Lower leg skin (tissue), 4 donors: ENCODE measurements at regions not wholly inside any gene's neighbourhood (a gene's known extent, or its start where the extent isn't known, plus 50 kb on each side); places are given as distances from the start of the nearest gene placed in this dataset.
"Not testable (repeated sequence)": the region's sequence is repeated elsewhere in the genome, so short reads cannot be mapped to it uniquely, and the experiment has no call there.

Experiments
- DNase-seq, 2 donors: peaks; one replicate each; pipeline ENCODE4 v3.0.0-alpha.2; 2019; ENCODE audit warnings: low spot score in 2 of 2
- H3K4me3 ChIP-seq: fragments of 200-600 bp; sonication (generic); 2 replicates; pipeline ENCODE4 v1.5.1; 2017; ENCODE audit warnings: mild to moderate bottlenecking, low read depth; ENCODE audit not compliant: poor library complexity, severe bottlenecking
- POLR2A ChIP-seq, 2 donors: fragments of 450-650 bp; IDR thresholded peaks; one replicate each; pipeline ENCODE4 v1.6.1; 2016 to 2017; ENCODE audit warnings: antibody characterized with exemption in 2 of 2, mild to moderate bottlenecking in 1 of 2, moderate library complexity in 1 of 2
- WGBS, 2 donors: methylation state at CpG; one replicate each; pipeline ENCODE4 v1.1.5; 2018; 5-methylcytosine and 5-hydroxymethylcytosine counted together
- intact Hi-C: fragments of 100-400 bp; cut with DNase I; formaldehyde crosslinking; loops from one replicate; pipeline ENCODE4 v1.15.0; 2023; ENCODE audit warnings: low total_unique reads
- TF ChIP-seq, protein P1 (sequence below), 3 donors: fragments of 450-650 bp; IDR thresholded peaks; one replicate each; pipeline ENCODE4 v1.5.1; 2016; ENCODE audit warnings: antibody characterized with exemption in 3 of 3, mild to moderate bottlenecking in 3 of 3, moderate library complexity in 2 of 3

DNA sequence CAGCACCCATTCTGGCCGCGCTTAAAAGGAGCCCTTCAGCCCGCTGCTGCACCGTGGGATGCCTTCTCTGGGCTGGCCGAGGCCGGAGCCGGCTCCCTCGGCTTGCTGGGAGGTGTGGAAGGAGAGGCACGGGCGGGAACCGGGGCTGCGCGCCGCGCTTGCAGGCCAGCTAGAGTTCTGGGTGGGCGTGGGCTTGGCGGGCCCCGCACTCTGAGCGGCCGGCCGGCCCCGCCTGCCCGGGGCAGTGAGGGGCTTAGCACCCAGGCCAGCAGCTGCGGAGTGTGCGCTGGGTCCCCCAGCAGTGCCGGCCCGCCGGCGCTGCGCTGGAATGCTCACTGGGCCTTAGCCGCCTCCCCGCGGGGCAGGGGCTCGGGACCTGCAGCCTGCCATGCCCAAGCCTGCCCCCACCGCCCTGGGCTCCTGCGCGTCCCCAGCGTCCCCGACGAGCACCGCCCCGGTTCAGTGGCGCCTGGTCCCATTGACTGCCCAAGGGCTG, 111.3 kb downstream of the PCDH18 start:
- intact Hi-C loops: no loop called here
- TF ChIP-seq POLR2A (IDR thresholded peaks at IDR 0.05): no peak
- TF ChIP-seq, protein P1, sequence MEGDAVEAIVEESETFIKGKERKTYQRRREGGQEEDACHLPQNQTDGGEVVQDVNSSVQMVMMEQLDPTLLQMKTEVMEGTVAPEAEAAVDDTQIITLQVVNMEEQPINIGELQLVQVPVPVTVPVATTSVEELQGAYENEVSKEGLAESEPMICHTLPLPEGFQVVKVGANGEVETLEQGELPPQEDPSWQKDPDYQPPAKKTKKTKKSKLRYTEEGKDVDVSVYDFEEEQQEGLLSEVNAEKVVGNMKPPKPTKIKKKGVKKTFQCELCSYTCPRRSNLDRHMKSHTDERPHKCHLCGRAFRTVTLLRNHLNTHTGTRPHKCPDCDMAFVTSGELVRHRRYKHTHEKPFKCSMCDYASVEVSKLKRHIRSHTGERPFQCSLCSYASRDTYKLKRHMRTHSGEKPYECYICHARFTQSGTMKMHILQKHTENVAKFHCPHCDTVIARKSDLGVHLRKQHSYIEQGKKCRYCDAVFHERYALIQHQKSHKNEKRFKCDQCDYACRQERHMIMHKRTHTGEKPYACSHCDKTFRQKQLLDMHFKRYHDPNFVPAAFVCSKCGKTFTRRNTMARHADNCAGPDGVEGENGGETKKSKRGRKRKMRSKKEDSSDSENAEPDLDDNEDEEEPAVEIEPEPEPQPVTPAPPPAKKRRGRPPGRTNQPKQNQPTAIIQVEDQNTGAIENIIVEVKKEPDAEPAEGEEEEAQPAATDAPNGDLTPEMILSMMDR (IDR thresholded peaks at IDR 0.05): no peak
- no peak overlapping the region for H3K4me3 ChIP-seq
- WGBS, 2 donors: 96 to 98% methylated on average over 12 to 16 of the region's 43 CpGs
- no peak for DNase-seq

DNA sequence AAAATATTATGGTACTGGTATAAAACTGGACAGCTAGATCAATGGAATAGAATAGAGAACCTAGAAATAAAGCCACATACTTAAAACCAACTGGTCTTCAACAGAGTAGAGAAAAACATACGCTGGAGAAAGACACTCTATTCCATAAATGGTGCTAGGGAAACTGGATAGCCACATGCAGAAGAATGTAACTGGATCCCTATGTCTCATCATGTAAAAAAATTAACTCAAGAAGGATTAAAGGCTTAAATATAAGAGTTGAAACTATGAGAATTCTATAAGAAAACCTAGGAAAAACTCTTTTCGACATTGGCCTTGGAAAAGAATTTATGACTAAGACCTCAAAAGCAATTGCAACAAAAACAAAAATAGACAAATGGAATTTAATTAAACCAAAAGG, 114.6 kb downstream of the PCDH18 start:
- no peak for TF ChIP-seq POLR2A (IDR thresholded peaks at IDR 0.05)
- TF ChIP-seq, protein P1 (IDR thresholded peaks at IDR 0.05): no peak
- 82 to 89% methylated on average over 2 of the region's 2 CpGs for WGBS, 2 donors
- no peak overlapping the region for H3K4me3 ChIP-seq
- intact Hi-C loops: no loop called here
- DNase-seq: no peak

DNA sequence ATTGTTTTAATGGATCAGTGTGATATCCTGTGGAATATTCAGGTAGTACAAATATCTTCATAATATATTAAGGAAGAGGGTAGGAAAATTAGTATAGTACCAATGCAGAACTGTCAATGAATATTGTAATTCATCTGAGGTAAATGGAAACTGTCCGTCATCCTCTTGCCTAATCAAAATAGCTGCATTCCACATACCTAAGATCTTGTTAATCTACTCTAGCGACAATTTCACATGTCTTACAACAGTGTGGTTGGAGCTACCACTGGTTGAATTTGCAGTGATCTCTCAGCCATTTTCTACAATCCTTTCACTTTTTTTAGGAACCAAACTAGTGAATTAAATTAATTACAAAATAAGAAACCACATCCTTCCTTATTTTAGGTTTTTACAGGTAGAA, 117.5 kb downstream of the PCDH18 start:
- intact Hi-C loops: no loop called here
- WGBS, 2 donors: 86 to 93% methylated on average over 2 of the region's 2 CpGs
- TF ChIP-seq, protein P1 (IDR thresholded peaks at IDR 0.05): no peak
- H3K4me3 ChIP-seq: no peak overlapping the region
- DNase-seq: no peak

DNA sequence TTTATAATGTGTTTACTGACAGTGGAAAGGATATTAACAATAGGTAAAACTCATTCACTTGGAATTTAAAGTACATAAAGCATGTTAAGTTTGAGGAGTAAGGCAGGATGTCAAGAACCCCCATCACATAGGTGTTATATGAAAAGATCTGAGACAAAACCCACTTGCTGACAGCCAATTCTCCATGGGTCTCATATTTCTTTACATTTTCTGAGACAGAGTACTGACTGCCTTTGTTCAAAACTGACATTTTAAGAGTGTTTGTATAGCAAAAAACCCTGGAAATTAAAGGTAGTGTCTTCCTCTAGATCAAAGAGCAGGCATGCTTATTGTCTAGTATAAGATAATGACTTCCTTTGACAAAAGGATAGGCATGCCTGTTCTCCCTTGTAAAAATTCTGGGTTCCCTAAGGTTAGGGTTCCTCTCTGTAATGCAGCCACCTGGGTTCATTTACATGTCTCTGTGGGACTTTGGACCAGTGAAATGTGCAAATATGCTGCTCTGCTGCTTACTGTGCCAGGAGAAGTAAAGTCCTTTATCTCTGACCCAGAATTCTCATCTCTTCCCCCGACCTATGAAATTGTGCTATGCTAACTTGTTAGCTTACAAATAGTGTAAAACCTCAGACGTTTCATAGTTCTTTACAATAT, 123.6 kb downstream of the PCDH18 start:
- 69 to 71% methylated on average over 2 of the region's 2 CpGs for WGBS, 2 donors
- TF ChIP-seq, protein P1 (IDR thresholded peaks at IDR 0.05): no peak
- no peak for TF ChIP-seq POLR2A (IDR thresholded peaks at IDR 0.05)
- intact Hi-C loops: no loop called here

DNA sequence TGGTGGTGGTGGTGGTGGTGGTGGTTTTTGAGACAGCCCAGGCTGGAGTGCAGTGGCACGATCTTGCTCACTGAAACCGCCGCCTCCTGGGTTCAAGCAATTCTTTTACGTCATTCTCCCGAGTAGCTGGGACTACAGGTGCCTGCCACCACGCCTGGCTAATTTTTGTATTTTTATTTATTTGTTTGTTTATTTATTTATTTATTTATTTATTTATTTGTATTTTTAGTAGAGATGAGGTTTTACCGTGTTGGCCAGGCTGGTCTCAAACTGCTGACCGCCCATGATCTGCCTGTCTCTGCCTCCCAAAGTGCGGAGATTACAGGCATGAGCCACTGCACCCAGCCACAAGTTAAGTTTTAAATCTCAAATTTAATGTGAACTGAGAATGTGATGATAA, 126.5 kb downstream of the PCDH18 start:
- DNase-seq, H3K4me3 ChIP-seq, intact Hi-C loops: not testable (repeated sequence)
- 97% methylated on average over 9 of the region's 9 CpGs for WGBS, 2 donors

More for the DNA sequence above, 123.6 kb downstream of the PCDH18 start:
- no peak for DNase-seq
- H3K4me3 ChIP-seq: no peak overlapping the region

DNA sequence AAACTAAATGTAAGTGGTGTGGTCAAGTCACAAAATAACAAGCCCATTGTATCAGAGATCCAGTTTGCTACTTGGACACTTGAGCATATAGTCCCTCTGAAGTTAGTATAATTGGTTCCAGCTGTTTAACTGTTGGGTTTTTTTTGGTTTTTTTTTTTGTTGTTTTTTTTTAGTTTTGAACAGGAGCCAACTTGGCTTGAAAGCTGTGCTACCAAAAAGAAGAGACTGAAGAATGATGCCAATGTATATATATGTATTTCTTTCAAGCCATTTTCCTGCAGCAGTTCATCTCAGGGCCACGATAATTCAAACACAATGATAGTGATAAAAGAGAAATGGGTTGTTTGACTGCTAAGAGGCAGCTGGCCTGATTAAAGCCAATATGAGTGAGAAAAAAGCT, 138.3 kb downstream of the PCDH18 start:
- DNase-seq: no peak
- 61 to 65% methylated on average over 1 of the region's 1 CpG for WGBS, 2 donors
- intact Hi-C loops: no loop called here
- TF ChIP-seq, protein P1 (IDR thresholded peaks at IDR 0.05): no peak
- no peak for TF ChIP-seq POLR2A (IDR thresholded peaks at IDR 0.05)
- no peak overlapping the region for H3K4me3 ChIP-seq
